Right hindlimb (tissue), 1 donor: ENCODE measurements at regions not wholly inside any gene's neighbourhood (a gene's known extent, or its start where the extent isn't known, plus 50 kb on each side); places are given as distances from the start of the nearest gene placed in this dataset.

ENCODE experiments used
- DNase-seq: peaks from one replicate; pipeline ENCODE4 v3.0.0-alpha.2; 2018

DNA sequence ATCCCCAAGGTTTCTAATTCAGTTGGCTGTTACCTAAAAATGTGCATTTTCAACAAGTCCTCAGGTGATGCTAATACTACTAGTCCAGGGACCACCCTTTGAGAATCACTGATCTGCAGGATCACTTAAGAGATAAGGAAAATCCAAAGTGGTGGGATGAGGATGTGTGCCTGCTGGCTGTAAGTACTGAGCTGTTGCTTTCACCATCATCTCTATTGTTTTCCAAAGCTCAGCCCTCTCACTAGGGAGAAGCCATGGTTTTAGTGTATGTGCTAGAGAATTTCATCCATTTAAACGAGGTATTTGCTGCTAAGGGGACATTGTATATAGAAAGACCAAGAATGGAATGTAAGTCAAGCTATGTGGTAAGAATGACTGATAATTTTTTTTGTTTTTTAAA lies 202.3 kb downstream of the KIF21A start:
- DNase-seq = no peak

- DNase-seq = no peak
Observed at GRCh38 chr12:39239490-39240486, 203.1 kb downstream of the KIF21A start.

DNA sequence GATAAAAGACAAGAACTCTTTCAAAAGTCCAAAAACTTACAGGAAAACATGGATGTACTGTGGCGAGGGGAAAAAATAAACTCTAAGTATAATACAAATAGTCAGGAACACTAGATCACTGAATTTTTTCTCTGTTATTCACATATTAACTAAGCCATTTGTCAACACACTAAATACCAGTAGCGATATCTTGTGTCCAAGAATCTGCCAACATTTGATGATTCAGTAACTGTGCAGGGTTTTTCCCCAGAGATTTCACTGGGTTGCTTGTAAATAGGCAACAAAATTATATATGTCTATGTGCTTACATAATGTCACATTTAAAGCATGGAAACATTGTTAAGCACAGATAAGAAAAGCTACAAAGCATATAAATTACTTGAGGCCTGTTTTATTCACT lies 205.9 kb downstream of the KIF21A start:
- DNase-seq = no peak

DNA sequence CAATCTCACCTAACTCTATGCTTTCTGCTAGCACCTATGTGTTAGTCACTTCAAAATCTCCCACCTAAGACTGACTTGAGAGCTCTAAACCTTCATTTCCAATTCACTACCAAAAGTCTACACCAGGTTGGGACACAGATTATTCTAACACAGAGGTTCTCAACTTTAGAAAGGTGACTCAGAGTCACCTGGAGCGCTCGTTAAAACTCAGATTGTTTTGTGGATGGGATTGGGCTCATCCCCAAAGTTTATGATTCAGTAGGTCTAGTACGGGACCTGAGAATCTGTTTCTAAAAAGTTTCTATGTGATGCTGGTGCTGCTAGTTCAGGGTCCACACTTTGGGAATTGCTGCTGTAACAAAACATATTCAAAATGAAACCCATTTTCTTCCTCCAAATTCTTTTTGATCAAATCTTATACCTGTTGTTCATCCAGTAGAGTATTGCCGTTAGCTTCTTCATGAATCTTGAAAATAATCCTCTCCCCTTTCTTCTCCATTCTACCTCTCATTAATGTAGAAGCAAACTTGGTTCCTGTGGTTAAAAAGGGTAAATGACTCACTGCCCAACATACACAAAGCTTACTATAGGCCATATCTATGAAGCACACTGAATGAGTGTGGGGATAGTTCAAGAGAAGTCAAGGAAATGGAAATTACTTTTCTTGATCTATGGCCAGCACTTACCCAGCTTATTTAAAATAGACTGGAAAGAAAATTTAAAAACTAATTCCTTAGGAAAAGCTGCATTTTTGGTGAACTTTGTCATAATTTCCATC lies 206.7 kb downstream of the KIF21A start:
- no peak for DNase-seq

DNA sequence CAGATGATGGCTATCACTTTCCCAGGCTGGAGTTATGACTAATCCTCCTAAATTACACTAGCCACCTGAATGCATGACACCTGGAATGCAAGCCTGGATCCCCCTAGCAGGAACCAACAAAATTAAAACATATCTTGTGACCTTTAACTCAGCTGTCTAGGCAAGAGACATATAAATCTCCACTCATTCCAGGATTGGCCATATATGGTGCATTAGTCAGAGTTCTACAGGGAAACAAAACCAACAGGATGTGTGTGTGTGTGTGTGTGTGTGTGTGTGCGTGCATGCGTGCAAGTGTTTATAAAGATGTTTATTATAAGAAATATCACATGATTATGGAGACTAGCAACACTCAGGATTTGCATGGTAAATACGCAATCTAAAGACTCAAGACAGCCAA lies 212.8 kb downstream of the KIF21A start:
- no peak for DNase-seq

GRCh38 chr12:39227218-39227617 lies 215.7 kb downstream of the KIF21A start:
- DNase-seq = no peak

DNA sequence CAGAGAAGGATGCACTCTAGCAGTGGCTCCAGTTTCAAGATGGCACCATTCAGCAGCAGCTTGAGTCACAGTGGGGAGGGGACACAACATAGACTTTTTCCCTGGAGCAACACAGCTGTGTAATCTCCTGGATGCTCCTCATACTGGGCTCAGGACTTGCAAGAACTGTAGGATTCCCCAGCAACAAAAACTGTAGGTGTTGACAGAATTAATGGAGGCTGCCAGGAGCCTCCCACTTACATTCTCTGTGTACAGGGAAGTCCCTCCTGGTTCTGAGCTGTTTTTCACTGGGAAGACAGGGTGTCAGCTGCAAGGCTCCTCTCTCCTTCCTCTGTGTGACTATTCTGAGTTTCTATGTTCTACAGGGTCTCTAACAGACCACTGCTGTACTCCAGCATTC lies 217.9 kb downstream of the KIF21A start:
- DNase-seq = no peak

DNA sequence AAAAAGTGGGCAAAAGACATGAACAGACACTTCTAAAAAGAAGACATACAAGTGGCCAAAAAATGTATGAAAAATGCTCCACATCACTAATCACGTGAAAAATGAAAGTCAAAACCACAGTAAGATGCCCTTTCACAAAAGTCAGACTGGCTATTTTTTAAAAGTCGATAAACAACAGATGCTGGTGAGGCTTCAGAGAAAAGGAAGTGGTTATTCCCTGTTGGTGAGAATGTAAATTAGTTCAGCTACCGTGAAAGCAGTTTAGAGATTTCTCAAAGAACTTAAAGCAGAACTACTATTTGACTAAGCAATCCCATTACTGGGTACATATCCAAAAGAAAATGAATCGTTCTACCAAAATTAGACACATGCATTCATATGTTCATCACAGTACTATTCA lies 237.0 kb downstream of the KIF21A start:
- no peak for DNase-seq

GRCh38 chr12:39199351-39199750 lies 243.6 kb downstream of the KIF21A start:
- DNase-seq = no peak

DNA sequence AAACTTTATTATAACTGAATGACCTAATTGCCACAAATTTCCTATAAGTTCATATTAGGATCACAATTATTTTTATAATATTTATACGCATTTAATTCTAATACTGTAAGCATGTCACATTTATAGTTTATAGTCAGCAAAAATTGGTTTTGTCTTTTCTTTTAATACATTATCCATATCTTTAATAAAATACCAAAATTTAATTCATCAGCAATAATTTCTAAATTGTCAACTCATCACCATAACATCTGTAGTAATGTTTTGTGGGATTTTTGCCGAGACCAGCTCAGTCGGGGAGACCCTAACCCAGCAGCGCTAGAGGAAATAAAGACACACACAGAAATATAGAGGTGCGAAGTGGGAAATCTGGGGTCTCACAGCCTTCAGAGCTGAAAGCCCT lies 254.2 kb downstream of the KIF21A start:
- DNase-seq = no peak

DNA sequence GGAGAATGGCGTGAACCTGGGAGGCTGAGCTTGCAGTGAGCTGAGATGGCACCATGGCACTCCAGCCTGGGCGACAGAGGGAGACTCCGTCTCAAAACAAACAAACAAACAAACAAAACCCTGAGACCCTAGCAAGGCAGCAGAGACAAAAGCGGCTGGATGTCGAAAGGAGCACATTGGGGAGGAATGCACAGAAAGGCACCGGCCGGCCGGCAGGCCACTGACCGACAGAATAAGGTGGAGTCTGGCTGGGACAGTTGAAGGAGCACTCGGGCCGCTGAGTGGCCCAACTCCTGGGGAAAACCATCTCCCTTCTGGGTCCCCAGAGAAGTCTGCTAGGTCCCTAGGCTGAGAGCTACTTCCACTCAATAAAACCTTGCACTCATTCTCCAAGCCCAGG lies 256.2 kb downstream of the KIF21A start:
- DNase-seq = no peak

- no peak for DNase-seq
Observed at GRCh38 chr12:39178837-39179236, 264.1 kb downstream of the KIF21A start.

DNA sequence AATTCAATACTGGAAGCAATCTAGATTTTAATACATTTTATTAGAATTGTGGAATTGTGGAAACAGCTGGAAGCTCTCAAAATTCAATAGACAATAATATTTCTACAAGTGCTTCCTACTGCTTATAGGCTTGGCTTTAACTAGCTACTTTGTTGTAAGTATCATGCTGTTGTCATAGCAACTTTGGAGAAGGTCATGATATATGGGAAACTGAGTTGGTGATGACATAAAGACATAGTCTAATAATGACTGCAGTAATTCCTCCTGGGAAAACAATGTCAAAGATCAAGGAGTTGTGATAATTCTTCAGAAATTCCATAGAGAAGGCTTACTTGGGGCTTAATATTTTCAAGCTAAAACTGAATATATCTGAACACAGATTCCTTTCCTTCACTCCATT lies 266.6 kb downstream of the KIF21A start:
- no peak for DNase-seq

DNA sequence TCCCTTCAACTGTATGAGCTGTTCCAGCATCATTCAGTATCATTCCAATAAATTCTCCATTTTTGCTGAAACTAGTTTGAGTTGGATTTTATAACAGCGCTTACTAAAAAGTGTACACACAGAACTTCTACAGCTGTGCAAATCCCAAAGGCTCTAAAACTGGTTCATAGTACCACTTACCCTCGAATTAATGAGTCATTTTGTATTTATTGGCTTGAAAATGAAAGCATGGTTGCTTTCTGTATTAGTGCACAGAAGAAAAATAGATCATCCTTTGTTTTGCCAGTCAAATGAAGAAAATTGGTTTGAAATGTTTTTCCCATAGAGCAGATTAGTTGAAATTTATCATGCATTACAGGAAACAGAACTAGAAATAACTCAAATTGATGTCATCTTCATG lies 268.3 kb upstream of the CPNE8 start:
- no peak for DNase-seq

DNA sequence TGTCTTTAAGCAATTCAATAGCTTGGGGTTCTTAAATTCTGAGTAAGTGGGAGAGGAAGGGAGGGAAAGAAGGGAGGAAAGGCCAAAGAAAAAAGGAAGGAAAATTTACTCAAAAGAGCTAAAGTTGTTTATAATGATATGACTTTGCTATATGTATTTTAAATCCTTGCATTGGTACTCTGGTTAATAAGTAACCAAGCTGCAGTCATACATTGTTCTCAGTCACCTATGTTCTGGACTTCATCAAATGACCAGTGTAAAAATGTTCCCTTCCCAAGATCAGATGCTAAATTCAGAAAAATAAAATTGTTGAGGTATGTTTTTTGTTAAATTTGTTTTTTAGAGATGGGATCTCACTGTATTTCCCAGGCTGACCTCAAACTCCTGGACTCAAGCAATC lies 259.9 kb upstream of the CPNE8 start:
- no peak for DNase-seq

- no peak for DNase-seq
Observed at GRCh38 chr12:39161465-39162085, 256.2 kb upstream of the CPNE8 start.

DNA sequence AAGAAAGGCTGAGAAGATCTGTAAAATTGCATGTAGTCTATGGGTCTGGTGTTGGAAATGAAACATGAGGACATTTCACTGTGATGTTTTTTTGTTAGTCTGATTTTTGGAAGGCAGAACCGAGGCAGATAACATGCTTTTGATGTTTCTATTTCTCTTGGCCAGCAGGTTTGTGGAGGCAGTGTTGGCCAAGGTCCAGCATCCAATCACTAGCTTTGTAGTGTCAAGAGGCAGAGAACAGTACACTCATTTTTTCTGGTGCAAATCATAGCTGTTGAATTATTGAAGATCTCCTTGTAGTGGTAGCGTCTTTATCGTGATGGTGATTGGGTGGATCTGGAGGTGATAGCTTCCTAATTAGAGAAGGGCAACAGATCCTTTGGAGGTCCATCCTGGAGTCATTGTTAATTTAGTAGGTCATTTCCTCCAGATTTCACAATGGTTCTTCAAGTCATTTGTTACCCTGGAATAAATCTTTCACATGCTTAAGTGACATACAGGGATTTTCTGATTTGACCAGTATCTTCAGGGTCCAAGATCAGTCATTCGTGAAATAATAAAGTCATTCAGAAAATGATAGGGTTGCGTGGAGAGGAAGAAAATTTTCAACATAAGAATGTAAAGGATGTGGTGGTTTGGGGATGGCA lies 252.4 kb upstream of the CPNE8 start:
- DNase-seq = no peak

DNA sequence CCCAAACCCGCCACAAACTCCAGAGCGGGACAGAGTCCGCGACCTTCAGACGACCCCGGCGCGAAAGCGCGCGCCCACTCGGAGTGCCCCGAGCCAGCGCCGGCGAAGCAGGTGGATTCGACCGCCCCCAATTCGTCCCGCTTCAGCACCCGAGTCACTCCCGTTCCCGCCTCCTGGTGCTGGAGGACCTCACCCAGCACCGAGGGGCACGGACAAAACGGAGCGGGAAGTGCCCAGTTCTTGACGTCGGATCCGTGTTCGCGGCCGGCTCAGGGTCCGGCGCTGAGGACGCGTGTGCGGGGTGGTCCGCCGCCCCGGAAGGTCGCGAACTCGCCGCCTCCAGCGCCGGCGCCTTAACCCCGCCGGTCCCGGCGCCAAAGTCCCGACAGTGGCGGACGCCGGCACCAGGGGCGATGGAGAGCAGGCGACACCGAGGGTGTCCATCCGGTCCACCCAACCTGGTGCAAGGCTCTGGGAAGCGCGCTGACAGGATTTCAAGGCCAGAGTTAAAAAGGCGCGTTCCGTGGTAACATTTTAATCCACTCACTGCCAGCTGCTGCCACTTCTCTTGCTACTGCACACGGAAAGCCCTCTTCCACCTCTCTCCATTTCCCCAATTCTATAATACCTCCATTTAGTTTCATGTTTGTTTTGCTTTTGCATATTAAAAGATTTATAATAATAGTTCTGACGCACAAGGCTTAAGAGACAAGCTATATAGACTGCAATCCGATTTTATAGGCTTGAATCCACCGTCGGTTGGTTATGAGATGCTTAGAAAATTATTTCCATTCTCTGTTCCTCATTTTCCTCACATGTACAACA lies 240.0 kb upstream of the CPNE8 start:
- peak; percentile 84 for DNase-seq

DNA sequence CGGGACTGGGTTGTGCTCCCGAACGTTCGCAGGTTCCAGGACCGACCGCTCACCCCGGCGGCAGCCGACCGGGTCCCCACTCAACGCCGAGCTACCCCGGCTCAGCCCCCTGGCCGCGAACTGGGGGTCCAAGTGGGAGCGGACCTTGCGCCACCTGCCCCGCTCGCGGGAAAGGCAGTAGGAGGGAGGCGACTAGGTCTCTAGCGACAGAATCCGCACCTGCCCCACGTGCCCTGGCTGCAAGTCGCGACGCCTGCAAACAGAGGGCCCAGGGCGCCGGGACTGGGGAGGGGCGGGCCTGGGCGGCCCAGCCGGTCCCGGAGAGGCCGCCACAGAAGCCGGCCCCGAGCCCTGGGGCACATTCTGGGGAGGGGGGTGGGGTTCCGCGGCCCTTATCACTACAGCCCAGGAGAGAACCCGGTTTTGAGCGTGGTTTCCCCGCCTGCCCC lies 239.2 kb upstream of the CPNE8 start:
- DNase-seq = no peak

DNA sequence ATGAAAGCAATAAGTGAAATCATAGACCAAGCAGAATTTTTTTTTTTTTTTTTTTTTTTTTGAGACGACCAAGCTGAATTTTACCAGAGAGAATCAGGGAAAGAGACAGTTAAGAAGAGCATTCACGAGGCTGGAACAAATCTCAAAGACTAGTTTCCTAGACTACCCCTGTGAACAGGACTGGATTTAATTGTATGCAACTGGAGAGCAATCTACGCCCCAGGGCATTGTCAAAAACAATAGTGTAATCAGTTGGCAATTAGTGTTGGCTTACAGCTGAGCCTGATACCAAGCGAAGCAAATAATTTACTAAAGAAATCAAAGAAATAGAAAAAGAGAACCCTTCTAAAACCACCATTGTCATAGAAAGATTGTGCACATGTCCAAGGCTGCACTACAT lies 232.9 kb upstream of the CPNE8 start:
- DNase-seq = no peak

- no peak for DNase-seq
Observed at GRCh38 chr12:39127401-39127800, 222.0 kb upstream of the CPNE8 start.

DNA sequence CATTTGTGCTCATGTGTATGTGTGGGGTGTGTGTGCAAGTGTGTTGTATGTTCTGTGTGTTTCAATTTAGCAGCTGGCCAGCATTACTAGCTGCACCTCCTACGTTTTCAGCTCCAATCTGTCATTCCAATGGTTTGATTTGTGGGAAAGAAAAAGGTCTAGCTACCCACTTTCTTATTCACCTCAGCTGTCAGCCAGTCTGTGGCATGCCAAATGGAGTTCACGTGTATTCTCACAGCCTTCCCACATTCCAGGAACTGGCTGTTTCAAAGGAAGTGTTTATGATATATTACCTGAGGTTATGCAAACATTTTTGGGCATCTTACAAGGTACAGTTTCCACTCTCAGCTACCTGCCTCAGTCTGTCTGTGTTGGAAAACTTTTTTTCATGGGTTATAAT lies 220.2 kb upstream of the CPNE8 start:
- DNase-seq = no peak
